Ovary (tissue), 7 donors: ENCODE measurements at regions not wholly inside any gene's neighbourhood (a gene's known extent, or its start where the extent isn't known, plus 50 kb on each side); places are given as distances from the start of the nearest gene placed in this dataset.

Experiments used
- DNase-seq, 5 donors: peaks; one replicate each; pipeline ENCODE4 v3.0.0-alpha.2; 2019 to 2020
- H3K27ac ChIP-seq, 2 donors: fragments of 200-600 bp; one replicate each; pipeline versions ENCODE4 v1.5.1 to v1.8.0; 2019 to 2022
- H3K27me3 ChIP-seq: fragments of 200-600 bp; one replicate; pipeline ENCODE4 v1.8.0; 2022
- H3K36me3 ChIP-seq: fragments of 200-600 bp; sonication (generic); one replicate; pipeline ENCODE4 v1.5.1; 2019
- H3K4me1 ChIP-seq: one replicate; pipeline ENCODE4 v1.8.1; 2013; ENCODE audit warnings: mild to moderate bottlenecking, moderate library complexity; ENCODE audit not compliant: insufficient read depth
- H3K4me3 ChIP-seq: fragments of 200-600 bp; sonication (generic); one replicate; pipeline ENCODE4 v1.5.1; 2017
- H3K9me3 ChIP-seq, 2 donors: fragments of 200-600 bp in 1 of 2; sonication (generic) in 1 of 2; one replicate each; pipeline versions ENCODE4 v1.5.1 to v1.8.1; 2013 to 2019; ENCODE audit warnings: mild to moderate bottlenecking in 1 of 2, moderate library complexity in 1 of 2
- EP300 ChIP-seq: sonication (generic); formaldehyde crosslinking; IDR thresholded peaks from one replicate; pipeline ENCODE4 v1.6.1; 2017; ENCODE audit warnings: antibody characterized with exemption
- POLR2A ChIP-seq: fragments of 450-650 bp; IDR thresholded peaks from one replicate; pipeline ENCODE4 v1.6.1; 2017; ENCODE audit warnings: antibody characterized with exemption, mild to moderate bottlenecking, moderate library complexity
- WGBS, 3 donors: extraction: QIAGEN DNeasy Blood & Tissue Kit in 1 of 3; methylation state at CpG; one replicate each; pipeline versions ENCODE4 v1.1.5 to v1.1.7; 2013 to 2017; 5-methylcytosine and 5-hydroxymethylcytosine counted together
- intact Hi-C, 4 donors: fragments of 100-400 bp; cut with DNase I; formaldehyde crosslinking; loops; one replicate each; pipeline versions ENCODE4 v1.11.0 to v1.15.1; 2022 to 2023
- TF ChIP-seq, protein P1 (sequence below), 3 donors: fragments of 450-650 bp in 2 of 3; fragments of 200-600 bp in 1 of 3; IDR thresholded peaks; one replicate each; pipeline versions ENCODE4 v1.5.1 to v1.8.0; 2016 to 2022; ENCODE audit warnings: antibody characterized with exemption in 3 of 3, mild to moderate bottlenecking in 1 of 3
- donor health status: DM: no; HTN: no; CAD: no; lungs with moderate emphysema.
- donor health status: DM: no; HTN: no; CAD: no.
- donor health status: Bipolar disorder and iron deficiency.
- donor health status: DM: no; HTN: no; CAD: no.
- donor health status: DM: yes; HTN: yes; CAD: no.

DNA sequence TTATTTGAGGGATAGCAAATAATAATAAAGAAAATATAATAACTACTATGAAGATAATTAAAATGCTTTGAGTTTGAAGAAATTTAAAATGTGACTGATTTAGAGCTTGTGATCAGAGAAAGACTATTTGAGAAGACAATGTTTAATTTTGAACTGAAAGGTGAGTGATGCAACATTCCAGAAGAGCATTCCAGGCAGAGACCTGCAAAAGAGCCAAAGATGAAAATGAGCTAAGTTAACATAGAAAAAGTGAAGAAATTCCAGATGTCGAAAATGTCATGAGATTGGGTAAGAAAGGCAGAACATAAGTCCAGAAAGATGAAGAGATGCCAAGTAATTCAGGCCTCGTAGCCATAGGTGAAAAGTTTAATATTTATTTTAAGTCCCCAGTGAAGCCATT, 215.8 kb downstream of the FSIP2 start:
- Histone ChIP-seq H3K36me3 (no peaks in the 10 kb centered on the region), H3K4me3 (no peak overlapping the region), H3K4me1 (no peaks in the 10 kb centered on the region), H3K27ac (no peak overlapping the region), H3K27me3 (no peaks in the 10 kb centered on the region), H3K9me3 (no peaks in the 10 kb centered on the region)
- 78 to 89% (median 87%) methylated on average over 2 of the region's 2 CpGs for WGBS, 3 donors
- TF ChIP-seq, protein P1, sequence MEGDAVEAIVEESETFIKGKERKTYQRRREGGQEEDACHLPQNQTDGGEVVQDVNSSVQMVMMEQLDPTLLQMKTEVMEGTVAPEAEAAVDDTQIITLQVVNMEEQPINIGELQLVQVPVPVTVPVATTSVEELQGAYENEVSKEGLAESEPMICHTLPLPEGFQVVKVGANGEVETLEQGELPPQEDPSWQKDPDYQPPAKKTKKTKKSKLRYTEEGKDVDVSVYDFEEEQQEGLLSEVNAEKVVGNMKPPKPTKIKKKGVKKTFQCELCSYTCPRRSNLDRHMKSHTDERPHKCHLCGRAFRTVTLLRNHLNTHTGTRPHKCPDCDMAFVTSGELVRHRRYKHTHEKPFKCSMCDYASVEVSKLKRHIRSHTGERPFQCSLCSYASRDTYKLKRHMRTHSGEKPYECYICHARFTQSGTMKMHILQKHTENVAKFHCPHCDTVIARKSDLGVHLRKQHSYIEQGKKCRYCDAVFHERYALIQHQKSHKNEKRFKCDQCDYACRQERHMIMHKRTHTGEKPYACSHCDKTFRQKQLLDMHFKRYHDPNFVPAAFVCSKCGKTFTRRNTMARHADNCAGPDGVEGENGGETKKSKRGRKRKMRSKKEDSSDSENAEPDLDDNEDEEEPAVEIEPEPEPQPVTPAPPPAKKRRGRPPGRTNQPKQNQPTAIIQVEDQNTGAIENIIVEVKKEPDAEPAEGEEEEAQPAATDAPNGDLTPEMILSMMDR (IDR thresholded peaks at IDR 0.05): no peak
- TF ChIP-seq EP300 (no peak), POLR2A (no peak)
- intact Hi-C loops: no loop called here
- no peak for DNase-seq

DNA sequence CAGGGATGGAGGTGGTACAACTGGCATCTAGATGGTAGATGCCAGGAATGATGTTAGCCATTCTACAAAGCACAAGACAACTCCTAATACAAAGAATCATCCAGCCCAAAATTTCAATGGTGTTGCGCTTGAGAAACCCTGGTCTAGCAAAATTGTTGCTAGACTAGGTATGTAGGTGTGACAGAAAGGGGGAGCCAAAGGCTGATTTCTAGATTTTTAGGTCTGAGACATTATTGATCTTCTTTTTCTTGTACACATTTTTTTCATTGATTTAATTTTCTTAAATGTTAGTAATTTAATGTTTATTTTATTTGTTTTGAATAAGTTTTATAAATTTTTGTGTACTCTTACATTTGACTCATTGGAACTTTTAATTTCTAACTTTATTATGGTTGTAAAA, 216.4 kb downstream of the FSIP2 start:
- Histone ChIP-seq H3K27ac (no peak overlapping the region), H3K9me3 (no peaks in the 10 kb centered on the region), H3K36me3 (no peaks in the 10 kb centered on the region), H3K4me1 (no peaks in the 10 kb centered on the region), H3K4me3 (no peak overlapping the region), H3K27me3 (no peaks in the 10 kb centered on the region)
- TF ChIP-seq POLR2A (no peak), EP300 (no peak)
- TF ChIP-seq, protein P1 (IDR thresholded peaks at IDR 0.05): no peak
- intact Hi-C loops: no loop called here
- WGBS, 3 donors: 98 to 100% (median 100%) methylated on average over 1 of the region's 1 CpG
- no peak for DNase-seq

DNA sequence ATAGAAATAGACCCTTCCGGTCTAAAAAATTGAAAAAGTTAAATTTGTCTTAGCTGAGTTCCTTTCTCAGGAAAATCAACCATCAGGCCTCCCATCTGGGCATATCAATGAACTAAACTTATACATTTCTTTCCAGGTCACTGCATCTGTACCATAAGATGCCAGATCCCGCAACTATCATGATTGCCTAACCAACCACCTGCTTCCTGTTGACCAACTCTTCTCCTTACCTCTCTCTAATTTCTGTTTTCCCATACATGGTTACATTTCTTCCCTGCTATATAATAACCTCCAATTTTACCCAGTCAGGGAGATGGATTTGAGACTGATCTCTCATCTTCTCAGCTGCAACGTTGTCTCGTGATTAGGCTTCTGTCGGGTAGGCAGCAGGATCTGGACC, 228.7 kb downstream of the FSIP2 start:
- DNase-seq: no peak

DNA sequence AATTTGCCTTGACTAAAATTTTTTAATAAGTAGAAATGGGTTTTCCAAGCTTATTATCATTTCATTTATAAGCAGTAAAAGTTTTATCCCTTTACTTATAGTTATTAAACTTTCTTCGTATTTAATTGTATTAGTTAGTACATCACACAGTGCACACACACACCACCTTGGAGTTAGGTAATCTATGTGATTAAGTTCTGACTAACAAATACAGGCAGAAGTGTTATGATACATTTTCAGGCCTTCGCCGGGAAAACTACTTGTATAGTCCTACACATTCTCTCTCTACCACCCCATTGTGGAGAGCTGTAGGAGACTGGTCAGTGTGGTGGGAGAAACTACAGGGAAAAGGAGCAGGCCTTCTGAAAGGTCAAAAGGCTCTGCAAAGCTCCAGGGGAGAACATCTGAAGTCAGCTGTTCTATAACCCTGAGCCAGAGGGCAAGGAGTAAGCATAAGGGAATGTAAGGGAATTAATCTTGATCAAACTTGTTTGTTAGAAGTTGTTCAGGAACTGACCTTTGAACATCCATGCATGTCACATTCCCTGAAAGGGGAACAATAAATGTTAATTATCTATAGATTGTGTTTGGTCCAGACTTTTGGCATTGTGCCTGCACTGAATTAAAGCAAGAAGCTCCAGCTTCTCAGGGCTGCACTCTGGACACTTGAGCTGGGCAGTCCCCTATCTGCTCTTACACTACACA, 231.7 kb downstream of the FSIP2 start:
- TF ChIP-seq, protein P1 (IDR thresholded peaks at IDR 0.05): no peak
- TF ChIP-seq POLR2A: no peak
- TF ChIP-seq EP300: no peak
- Histone ChIP-seq H3K27ac (no peak overlapping the region), H3K4me3 (no peak overlapping the region), H3K36me3 (no peaks in the 10 kb centered on the region), H3K27me3 (no peaks in the 10 kb centered on the region), H3K4me1 (no peaks in the 10 kb centered on the region), H3K9me3 (no peaks in the 10 kb centered on the region)
- intact Hi-C loops: no loop called here
- DNase-seq: no peak
- 83 to 87% (median 87%) methylated on average over 3 of the region's 3 CpGs for WGBS, 3 donors

More for the DNA sequence above, 228.7 kb downstream of the FSIP2 start:
- WGBS, 3 donors: 94 to 97% (median 95%) methylated on average over 5 of the region's 5 CpGs
- Histone ChIP-seq H3K4me1 (no peaks in the 10 kb centered on the region), H3K27me3 (no peaks in the 10 kb centered on the region), H3K9me3 (no peaks in the 10 kb centered on the region), H3K36me3 (no peaks in the 10 kb centered on the region), H3K4me3 (no peak overlapping the region), H3K27ac (no peak overlapping the region)
- TF ChIP-seq EP300: no peak
- TF ChIP-seq, protein P1 (IDR thresholded peaks at IDR 0.05): no peak
- no peak for TF ChIP-seq POLR2A
- intact Hi-C loops: no loop called here
